Inferior parietal cortex (tissue), 1 donor: ENCODE measurements at regions not wholly inside any gene's neighbourhood (a gene's known extent, or its start where the extent isn't known, plus 50 kb on each side); places are given as distances from the start of the nearest gene placed in this dataset.

ENCODE experiments used
- DNase-seq: peaks from one replicate; pipeline ENCODE4 v3.0.0-alpha.2; 2016; ENCODE audit errors: extremely low spot score

- DNase-seq: no peak
These were observed 706.3 kb downstream of the ADGRL2 start for GRCh38 chr1:82507011-82507410.

- DNase-seq: no peak
These were observed 703.1 kb downstream of the ADGRL2 start for GRCh38 chr1:82503822-82504221.

- DNase-seq: no peak
These were observed 698.3 kb downstream of the ADGRL2 start for GRCh38 chr1:82499022-82499421.

GRCh38 chr1:82494117-82494516, 693.4 kb downstream of the ADGRL2 start:
- no peak for DNase-seq

GRCh38 chr1:82492159-82492558, 691.4 kb downstream of the ADGRL2 start:
- no peak for DNase-seq

- DNase-seq: no peak
These were observed 690.7 kb downstream of the ADGRL2 start for GRCh38 chr1:82491301-82492048.

- DNase-seq: no peak
These were observed 687.0 kb downstream of the ADGRL2 start for GRCh38 chr1:82487778-82488177.

GRCh38 chr1:82486969-82487368, 686.2 kb downstream of the ADGRL2 start:
- DNase-seq: no peak

GRCh38 chr1:82486468-82486867, 685.7 kb downstream of the ADGRL2 start:
- DNase-seq: no peak

- no peak for DNase-seq
These were observed 685.0 kb downstream of the ADGRL2 start for GRCh38 chr1:82485591-82486369.

- no peak for DNase-seq
These were observed 682.4 kb downstream of the ADGRL2 start for GRCh38 chr1:82483146-82483545.

GRCh38 chr1:82478916-82479315, 678.2 kb downstream of the ADGRL2 start:
- DNase-seq: no peak

- DNase-seq: no peak
These were observed 671.9 kb downstream of the ADGRL2 start for GRCh38 chr1:82472489-82473131.

- DNase-seq: no peak
These were observed 666.2 kb downstream of the ADGRL2 start for GRCh38 chr1:82466891-82467290.

- no peak for DNase-seq
These were observed 665.7 kb downstream of the ADGRL2 start for GRCh38 chr1:82466416-82466815.

GRCh38 chr1:82465024-82465423, 664.3 kb downstream of the ADGRL2 start:
- DNase-seq: no peak

GRCh38 chr1:82464362-82465001, 663.7 kb downstream of the ADGRL2 start:
- no peak for DNase-seq

GRCh38 chr1:82463951-82464350, 663.2 kb downstream of the ADGRL2 start:
- DNase-seq: no peak

- no peak for DNase-seq
These were observed 661.6 kb downstream of the ADGRL2 start for GRCh38 chr1:82462366-82462765.

GRCh38 chr1:82455342-82455741, 654.6 kb downstream of the ADGRL2 start:
- DNase-seq: no peak

GRCh38 chr1:82454431-82454830, 653.7 kb downstream of the ADGRL2 start:
- DNase-seq: no peak

GRCh38 chr1:82453511-82454185, 652.9 kb downstream of the ADGRL2 start:
- DNase-seq: no peak
